Astrocyte of the cerebellum (primary cell): ENCODE measurements at regions not wholly inside any gene's neighbourhood (a gene's known extent, or its start where the extent isn't known, plus 50 kb on each side); places are given as distances from the start of the nearest gene placed in this dataset.

ENCODE experiments used
- DNase-seq: peaks from one replicate; pipeline ENCODE4 v3.0.0-alpha.2; 2011; ENCODE audit warnings: low read depth
- H3K4me3 ChIP-seq: 2 replicates; pipeline ENCODE4 v1.5.1; 2011; ENCODE audit warnings: mild to moderate bottlenecking, low read depth, low read length, moderate library complexity
- CTCF ChIP-seq: IDR thresholded peaks from 2 replicates; pipeline ENCODE4 v1.5.1; 2012; ENCODE audit warnings: low read length, low read depth, moderate library complexity, mild to moderate bottlenecking; ENCODE audit errors: missing control alignments
- in situ Hi-C: cut with HindIII; loops from 2 replicates; pipeline ENCODE4 v1.10.0; 2017; ENCODE audit warnings: low sequenced_read_pairs

- H3K4me3 ChIP-seq, result no peak overlapping the region
- DNase-seq, result no peak
- in situ Hi-C loops, result no loop called here
- TF ChIP-seq CTCF, result no peak
These were observed 1223.0 kb downstream of the EPHA7 start for GRCh38 chr6:92196325-92196724.

GRCh38 chr6:92195796-92196195, 1223.6 kb downstream of the EPHA7 start:
- in situ Hi-C loops, result no loop called here
- H3K4me3 ChIP-seq, result no peak overlapping the region
- TF ChIP-seq CTCF, result no peak
- DNase-seq, result no peak

GRCh38 chr6:92188016-92188415, 1231.3 kb downstream of the EPHA7 start:
- TF ChIP-seq CTCF, result no peak
- DNase-seq, result no peak
- H3K4me3 ChIP-seq, result no peak overlapping the region
- in situ Hi-C loops, result no loop called here

GRCh38 chr6:92184933-92185332, 1234.4 kb downstream of the EPHA7 start:
- in situ Hi-C loops, result no loop called here
- TF ChIP-seq CTCF, result no peak
- no peak for DNase-seq
- no peak overlapping the region for H3K4me3 ChIP-seq

- TF ChIP-seq CTCF, result no peak
- H3K4me3 ChIP-seq, result no peak overlapping the region
- DNase-seq, result no peak
- in situ Hi-C loops, result no loop called here
These were observed 1238.0 kb downstream of the EPHA7 start for GRCh38 chr6:92181347-92181746.

GRCh38 chr6:92180090-92180489, 1239.3 kb downstream of the EPHA7 start:
- DNase-seq, result peak; percentile 9
- H3K4me3 ChIP-seq, result no peak overlapping the region
- TF ChIP-seq CTCF, result no peak
- in situ Hi-C loops, result no loop called here

GRCh38 chr6:92176666-92177065, 1242.7 kb downstream of the EPHA7 start:
- no peak overlapping the region for H3K4me3 ChIP-seq
- DNase-seq, result no peak
- in situ Hi-C loops, result no loop called here
- no peak for TF ChIP-seq CTCF
